ENCODE measurements at regions not wholly inside any gene's neighbourhood (a gene's known extent, or its start where the extent isn't known, plus 50 kb on each side); places are given as distances from the start of the nearest gene placed in this dataset.
"Not testable (repeated sequence)": the region's sequence is repeated elsewhere in the genome, so short reads cannot be mapped to it uniquely, and the experiment has no call there.

GRCh38 chr2:183623227-183623626 lies 499.0 kb downstream of the NUP35 start:
- DNase-seq, result no peak

DNA sequence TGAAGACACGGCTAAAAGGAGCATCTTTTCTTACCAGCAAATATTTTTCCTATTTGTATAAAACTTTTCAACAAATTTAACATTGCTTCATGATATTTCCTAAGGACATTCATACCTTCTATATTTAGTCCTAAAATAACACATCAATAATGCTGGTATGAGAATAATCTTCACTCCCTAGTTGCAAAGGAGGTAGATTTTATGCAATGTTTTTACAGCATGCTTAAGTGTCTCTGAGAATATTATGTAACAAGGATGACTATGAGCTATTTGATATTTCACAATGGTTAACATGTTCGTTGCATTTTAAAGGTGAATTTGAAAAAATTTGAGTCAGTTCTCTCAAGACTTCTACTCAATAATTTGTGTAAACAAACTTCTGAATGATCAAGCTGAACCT lies 506.7 kb downstream of the NUP35 start:
- no peak for DNase-seq

- no peak for DNase-seq
Observed at GRCh38 chr2:183656121-183656520, 531.9 kb downstream of the NUP35 start.

GRCh38 chr2:183665425-183665824 lies 541.2 kb downstream of the NUP35 start:
- DNase-seq, result peak; percentile 4

DNA sequence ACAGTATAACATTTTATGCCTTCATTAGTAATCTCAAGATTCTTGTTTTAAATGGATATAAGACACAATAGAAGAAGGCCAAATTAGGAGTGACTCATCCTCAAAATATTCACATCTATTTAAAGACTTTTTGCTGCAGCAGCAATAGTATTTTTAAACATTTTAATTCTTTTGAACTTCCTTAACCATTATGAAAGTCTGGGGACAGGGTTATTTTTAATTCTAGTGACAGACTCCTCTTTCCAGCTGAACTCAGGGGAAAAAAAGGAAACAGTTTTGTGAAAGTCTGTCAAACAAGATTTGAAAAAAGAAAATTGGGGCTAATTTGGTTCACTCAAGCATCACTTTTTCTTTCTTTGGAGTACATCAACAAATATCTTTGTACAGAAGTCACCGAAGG lies 541.8 kb downstream of the NUP35 start:
- DNase-seq, result peak; percentile 3

- no peak for DNase-seq
Observed at GRCh38 chr2:183671233-183671632, 547.0 kb downstream of the NUP35 start.

DNA sequence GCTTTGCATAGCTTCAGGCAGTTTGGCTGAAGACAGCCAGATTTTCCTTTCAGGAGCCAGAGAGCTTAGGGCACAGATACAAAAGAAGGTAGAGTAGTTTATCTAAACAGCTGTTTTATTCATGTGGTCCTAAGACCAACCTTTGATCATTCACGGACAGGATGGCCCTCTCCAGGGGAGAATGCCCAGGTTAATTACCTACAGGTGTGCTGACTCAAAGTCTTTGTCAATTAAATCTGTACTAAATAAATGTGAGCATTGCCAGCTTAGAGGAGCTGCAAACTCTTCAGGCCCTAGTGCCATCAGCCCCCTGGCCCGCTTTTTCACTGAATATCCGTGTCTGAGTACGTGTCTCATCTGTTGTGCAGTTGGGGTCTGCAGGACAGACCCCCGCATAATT lies 554.7 kb downstream of the NUP35 start:
- DNase-seq, result no peak

GRCh38 chr2:183680573-183680972 lies 556.3 kb downstream of the NUP35 start:
- no peak for DNase-seq

- DNase-seq, result no peak
Observed at GRCh38 chr2:183684686-183685085, 560.4 kb downstream of the NUP35 start.

DNA sequence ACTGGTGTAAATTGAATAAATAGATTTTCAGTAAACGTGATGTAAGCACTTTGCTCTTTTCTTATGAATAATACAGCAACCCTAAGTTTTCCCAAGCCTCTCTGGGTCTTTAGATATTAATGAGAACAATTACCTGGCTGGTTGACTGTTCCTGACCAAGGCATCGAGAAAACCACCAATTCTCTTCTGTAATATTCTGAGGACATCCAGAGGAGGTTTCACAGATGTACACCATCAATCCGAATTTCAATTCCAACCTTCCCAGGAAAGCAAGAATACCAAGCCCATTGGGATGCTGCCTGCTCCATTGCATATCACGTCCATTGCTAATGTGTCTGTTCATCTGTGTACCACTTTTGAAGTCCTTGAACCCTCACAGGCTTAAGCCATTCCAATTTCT lies 571.8 kb downstream of the NUP35 start:
- no peak for DNase-seq

- no peak for DNase-seq
Observed at GRCh38 chr2:183709829-183710228, 585.6 kb downstream of the NUP35 start.

- no peak for DNase-seq
Observed at GRCh38 chr2:183718246-183718645, 594.0 kb downstream of the NUP35 start.

DNA sequence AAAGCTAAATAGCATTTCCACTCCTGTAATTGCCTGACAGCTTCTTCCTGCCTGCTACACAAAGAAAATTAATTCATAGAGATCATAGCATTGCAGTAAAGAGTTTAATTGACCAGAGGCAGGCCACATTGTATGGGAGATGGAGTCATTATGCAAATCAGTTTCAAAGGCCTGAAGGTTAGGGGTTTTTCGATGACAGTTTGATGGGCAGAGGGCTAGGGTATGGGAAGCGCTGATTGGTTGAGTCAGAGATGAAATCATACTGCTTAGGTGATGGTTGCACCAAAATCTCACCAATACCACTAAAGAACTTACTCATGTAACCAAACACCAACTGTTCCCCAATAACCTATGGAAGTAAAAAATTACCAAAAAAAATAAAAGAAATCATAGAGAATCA lies 599.0 kb downstream of the NUP35 start:
- DNase-seq, result no peak

DNA sequence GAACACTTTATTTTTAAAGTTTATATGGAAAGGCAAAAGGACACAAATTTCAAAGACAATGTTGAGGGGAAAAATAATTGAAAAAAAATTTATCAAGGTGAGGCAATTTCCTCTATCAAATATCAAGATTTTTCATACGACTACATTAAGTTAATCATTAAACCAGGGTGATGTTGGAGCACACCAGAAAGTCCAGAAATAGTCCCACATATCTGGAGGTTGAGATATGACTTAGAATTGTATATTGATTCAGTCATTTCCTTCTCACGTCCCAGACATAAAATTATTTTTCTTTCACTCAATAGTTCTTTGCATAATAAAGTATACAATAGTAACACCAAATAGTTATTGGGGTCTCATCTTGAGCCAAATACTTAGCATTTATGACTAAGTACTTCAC lies 605.1 kb downstream of the NUP35 start:
- no peak for DNase-seq

- DNase-seq, result no peak
Observed at GRCh38 chr2:183740241-183740640, 616.0 kb downstream of the NUP35 start.

GRCh38 chr2:183752571-183752970 lies 628.3 kb downstream of the NUP35 start:
- no peak for DNase-seq

GRCh38 chr2:183759033-183759432 lies 634.8 kb downstream of the NUP35 start:
- DNase-seq, result no peak

GRCh38 chr2:183773775-183774174 lies 649.5 kb downstream of the NUP35 start:
- DNase-seq, result no peak

DNA sequence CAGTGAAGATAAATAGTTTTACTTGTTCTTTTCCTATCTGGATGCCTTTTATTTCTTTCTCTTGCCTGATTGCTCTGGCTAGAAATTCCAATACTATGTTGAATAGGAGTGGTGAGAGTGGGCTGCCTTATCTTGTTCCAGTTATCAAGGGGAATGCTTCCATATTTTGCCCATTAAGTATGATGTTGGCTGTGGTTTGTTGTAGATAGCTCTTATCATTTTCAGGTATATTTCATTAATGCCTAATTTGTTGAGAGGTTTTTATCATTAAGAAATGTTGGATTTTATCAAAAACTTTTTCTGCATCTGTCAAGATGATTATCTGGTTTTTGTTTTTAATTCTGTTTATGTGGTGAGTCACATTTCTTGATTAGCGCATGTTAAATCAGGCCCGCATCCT lies 655.8 kb downstream of the NUP35 start:
- no peak for DNase-seq

DNA sequence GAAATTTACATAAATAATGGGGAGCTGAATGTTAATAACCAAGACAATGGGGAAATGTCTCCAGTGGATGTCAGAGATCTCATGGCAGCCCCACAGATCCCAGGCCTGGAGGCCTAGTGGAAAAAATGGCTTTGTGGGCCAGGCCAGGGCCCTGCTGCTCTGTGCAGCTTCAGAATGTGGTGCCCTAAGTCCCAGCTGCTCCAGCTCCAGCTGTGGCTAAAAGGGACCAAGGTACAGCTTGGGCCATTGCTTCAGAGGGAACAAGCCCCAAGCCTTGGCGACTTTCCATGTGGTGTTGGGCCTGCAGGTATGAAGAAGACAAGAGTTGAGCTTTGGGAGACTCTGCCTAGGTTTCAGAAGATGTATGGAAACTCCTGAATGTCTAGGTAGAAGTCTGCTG lies 658.2 kb downstream of the NUP35 start:
- no peak for DNase-seq

DNA sequence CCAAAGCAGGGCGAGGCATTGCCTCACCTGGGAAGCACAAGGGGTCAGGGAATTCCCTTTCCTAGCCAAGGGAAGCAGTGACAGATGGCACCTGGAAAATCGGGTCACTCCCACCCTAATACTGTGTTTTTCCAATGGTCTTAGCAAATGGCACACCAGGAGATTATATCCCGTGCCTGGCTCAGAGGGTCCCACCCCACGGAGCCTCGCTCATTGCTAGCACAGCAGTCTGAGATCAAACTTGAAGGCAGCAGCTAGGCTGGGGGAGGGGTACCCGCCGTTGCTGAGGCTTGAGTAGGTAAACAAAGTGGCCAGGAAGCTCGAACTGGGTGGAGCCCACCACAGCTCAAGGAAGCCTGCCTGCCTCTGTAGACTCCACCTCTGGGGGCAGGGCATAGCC lies 664.6 kb downstream of the NUP35 start:
- DNase-seq, result not testable (repeated sequence)

DNA sequence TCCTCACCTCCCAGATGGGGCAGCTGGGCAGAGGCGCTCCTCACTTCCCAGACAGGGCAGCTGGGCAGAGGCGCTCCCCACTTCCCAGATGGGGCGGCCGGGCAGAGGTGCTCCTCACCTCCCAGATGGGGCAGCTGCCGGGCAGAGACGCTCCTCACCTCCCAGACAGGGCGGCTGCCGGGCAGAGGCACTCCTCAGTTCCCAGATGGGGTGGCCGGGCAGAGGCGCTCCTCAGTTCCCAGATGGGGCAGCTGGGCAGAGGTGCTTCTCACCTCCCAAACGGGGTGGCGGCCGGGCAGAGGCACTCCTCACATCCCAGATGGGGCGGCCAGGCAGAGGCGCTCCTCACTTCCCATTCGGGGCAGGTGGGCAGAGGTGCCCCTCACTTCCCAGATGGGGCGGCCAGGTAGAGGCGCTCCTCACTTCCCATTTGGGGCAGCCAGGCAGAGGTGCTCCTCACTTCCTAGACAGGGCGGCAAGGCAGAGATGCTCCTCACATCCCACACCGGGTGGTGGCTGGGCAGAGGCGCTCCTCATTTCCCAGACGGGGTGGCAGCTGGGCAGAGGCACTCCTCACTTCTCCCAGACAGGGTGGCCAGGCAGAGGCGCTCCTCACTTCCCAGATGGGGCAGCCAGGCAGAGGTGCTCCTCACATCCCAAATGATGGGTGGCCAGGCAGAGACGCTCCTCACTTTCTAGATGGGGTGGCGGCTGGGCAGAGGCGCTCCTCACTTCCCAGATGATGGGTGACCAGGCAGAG lies 668.1 kb downstream of the NUP35 start:
- DNase-seq, result not testable (repeated sequence)

DNA sequence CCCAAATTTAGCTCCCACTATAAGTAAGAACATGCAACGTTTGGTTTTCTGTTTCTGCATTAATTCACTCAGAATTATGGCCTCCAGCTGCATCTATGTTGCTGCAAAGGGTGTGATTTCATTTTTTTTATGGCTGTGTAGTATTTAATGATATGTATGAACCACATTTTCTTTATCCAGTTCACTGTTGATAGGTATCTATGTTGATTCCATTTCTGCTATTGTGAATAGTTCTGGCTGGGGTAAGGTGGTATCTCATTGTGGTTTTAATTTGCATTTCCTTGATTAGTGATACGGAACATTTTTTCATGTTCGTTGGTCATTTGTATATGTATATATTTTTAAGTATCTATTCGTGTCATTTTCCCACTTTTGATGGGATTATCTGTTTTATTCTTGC lies 674.3 kb downstream of the NUP35 start:
- DNase-seq, result no peak

DNA sequence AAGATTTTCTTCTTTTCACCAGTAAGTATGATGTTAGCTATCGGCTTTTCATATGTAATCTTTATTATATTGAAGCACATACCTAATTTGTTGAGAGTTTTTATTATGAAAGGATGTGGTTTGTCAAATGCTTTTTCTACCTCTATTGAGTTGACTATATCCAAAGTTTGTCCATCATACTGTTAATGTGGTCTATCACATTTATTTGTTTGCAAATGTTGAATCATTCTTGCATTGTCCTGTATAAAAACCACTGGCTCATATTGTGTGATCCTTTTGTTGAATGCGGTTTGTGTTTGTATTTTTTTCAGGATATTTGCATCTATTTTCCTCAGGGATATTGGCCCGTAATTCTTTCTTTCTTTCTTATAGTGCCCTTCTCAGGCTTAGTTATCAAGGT lies 675.5 kb downstream of the NUP35 start:
- DNase-seq, result no peak

Measured in muscle of arm (tissue), 1 donor.